NCI-H82 treated with DMSO at 0.1 percent for 48 hours (cell line): ENCODE measurements at regions not wholly inside any gene's neighbourhood (a gene's known extent, or its start where the extent isn't known, plus 50 kb on each side); places are given as distances from the start of the nearest gene placed in this dataset.
"Not testable (repeated sequence)": the region's sequence is repeated elsewhere in the genome, so short reads cannot be mapped to it uniquely, and the experiment has no call there.

Experiments
- DNase-seq: peaks from one replicate; lab custom pipeline; 2025; ENCODE audit not compliant: unreplicated experiment; lab: John Stamatoyannopoulos, UW

GRCh38 chr2:7420530-7420929 is 503.3 kb downstream of the RNF144A start:
- no peak for DNase-seq

GRCh38 chr2:7424481-7424880 is 507.3 kb downstream of the RNF144A start:
- DNase-seq = no peak

GRCh38 chr2:7427293-7428060 is 510.3 kb downstream of the RNF144A start:
- DNase-seq = peak; percentile 52

DNA sequence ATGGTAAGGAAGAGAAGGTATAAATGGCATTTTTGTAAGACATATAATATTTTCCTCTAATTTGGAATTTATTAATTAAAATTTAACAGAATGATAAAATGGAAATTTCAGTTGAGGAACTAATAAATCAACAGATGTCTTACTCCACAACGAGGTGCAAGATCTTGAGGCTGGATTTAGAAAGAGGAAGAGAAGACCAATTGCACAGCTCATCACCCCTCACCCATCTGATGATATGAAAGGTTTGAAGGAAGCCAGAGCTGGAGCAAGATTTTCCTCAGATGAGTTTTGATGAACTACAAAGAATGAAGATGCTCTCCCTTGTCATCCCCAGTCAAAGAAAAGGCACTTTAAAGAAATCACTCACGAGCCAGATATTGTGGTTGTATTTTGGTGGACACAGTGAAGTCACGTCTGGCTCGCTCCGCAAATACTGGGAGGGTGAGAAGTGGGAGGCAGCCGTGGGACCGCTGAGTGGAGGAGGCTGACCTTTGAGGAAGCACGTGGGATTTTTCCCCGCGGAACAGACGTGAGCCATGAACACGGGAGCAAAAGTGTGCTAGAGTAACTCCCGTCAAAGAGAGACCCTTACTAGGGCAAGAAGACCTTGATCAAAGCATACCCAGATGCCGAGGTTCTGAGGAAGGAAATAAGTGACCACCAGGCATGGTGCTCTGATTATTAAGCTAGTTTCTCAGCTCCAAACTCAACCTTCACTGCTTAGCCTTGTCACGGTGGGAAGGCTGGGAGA is 511.4 kb downstream of the RNF144A start:
- no peak for DNase-seq

DNA sequence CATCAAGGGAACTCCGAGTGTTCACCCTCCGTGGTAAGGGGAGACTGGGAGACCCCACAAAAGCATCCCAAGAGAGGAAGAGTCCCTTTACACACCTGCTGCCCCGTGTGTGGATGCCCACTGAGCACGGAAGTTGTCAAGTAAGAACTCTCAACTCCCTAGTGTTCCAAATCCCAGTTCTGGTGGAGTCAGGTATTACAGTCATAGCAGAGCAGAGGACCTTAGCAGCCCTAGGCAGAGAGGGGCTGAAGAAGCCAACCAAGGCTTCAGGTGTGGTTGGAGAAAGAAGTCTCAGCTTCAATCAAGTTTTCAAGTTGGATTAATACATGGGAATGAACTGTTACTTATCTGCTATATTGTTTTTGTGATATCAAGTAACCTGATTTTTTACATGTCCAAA is 512.5 kb downstream of the RNF144A start:
- DNase-seq = no peak

- DNase-seq = no peak
These were observed 513.2 kb downstream of the RNF144A start for GRCh38 chr2:7430421-7430868.

DNA sequence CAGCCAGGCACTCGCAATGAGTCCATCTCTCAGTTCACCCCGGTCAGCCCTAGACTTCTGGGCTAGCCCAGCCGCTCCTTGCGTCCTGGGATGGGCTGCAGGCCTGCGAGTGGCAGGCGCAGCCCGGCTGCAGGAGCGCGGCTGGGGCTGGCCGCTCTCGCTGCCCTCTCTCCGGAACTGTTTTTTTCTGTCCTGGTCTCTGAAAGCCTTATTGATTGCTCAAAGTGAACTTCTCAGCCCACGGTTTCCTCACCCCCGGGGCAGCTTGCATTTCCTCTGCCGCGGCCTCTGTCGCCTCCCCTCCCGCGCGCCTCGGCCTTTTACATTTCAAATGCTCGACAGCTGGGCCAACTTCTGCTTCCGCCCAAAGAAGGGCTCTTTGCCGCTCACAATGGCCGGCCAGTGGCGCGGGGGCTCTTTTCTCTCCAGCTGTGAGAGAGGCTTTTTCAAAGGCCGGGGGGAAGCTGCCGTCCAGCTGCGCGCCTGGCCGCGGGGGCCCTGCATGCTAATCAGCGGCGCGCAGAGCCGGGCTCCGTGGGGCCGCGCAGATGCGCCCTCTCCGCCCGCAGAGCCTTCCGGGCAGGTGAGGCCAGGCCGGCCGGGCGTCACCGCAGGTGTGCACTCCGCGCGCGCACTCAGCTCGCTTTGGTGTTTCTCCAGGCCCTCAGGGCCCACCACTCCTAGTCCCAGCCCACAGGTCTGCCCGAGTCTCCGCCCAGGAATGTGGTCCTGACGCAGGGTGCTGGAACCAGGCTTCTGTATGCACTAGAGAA is 513.8 kb downstream of the RNF144A start:
- DNase-seq = no peak

DNA sequence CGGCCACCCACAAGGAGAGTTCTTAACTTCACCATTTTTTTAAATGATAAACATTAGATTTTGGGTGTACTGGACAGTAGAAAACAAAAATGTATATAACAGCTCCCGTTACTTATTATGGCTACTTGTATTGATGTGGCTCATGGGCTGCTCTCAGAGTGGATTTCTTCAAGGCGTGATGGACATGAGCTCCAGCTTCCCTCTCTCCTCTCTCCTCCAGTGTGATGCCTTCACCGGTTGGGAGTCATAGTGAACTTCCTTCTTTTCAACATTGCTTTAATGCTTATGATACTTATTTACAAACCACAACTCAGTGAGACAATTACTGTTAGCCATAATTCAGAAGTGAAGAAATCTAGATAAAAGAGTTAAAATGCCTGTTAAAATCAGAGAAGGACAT is 515.2 kb downstream of the RNF144A start:
- no peak for DNase-seq

GRCh38 chr2:7436096-7436906 is 519.1 kb downstream of the RNF144A start:
- DNase-seq = no peak

DNA sequence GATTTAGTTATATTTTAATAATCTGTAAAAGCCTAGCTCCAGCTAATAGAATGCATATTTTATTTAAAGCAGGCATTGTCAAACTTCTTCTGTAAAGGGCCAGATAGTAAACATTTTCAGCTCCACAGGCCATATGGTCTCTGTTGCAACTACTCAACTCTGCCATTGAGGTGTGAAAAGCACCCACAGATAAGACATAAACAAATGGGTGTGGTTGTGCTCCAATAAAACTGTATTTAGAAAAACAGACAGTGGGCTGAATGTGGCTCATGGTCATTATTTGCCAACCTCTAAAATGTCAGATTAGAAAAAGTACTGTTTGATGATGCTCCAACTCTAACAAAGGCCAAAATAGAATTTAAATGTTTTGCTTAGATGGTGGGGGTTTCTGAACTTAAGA is 519.9 kb downstream of the RNF144A start:
- no peak for DNase-seq

GRCh38 chr2:7437716-7438632 is 520.8 kb downstream of the RNF144A start:
- no peak for DNase-seq

GRCh38 chr2:7438855-7439254 is 521.6 kb downstream of the RNF144A start:
- DNase-seq = no peak

DNA sequence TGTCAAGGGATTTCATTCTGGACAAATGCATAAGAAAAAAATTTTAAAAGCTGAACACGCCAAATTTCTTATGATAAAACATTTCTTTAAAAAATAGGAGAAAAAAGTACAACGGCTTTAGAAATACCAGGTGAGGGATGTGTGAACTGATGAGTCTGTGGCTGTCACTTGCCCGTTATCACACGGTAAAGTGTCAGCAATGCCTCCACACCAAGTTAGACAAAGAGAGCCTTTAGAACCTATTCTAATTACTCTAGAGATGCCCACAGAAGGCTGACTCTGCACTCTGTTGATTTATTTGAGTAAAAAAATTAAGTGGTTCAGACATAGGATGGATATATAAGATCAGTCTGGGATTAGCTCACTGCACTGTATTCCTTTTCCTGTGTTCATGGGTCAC is 523.8 kb downstream of the RNF144A start:
- DNase-seq = no peak

DNA sequence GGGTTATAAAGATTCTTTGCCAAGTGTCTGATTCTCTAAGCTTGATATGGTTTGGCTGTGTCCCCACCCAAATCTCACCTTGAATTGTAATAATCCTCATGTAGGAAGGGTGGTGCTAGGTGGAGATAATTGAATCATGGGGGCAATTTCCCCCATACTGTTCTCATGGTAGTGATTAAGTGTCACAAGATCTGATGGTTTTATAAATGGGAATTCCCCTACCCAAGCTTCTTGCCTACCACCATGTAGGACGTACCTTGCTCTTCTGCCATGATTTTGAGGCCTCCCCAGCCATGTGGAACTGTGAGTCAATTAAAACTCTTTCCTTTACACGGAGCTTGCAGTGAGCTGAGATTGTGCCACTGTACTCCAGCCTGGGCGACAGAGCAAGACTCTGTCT is 524.6 kb downstream of the RNF144A start:
- DNase-seq = not testable (repeated sequence)

GRCh38 chr2:7444626-7445025 is 527.4 kb downstream of the RNF144A start:
- no peak for DNase-seq

- DNase-seq = no peak
These were observed 531.5 kb downstream of the RNF144A start for GRCh38 chr2:7448578-7449264.

GRCh38 chr2:7449298-7449697 is 532.1 kb downstream of the RNF144A start:
- DNase-seq = no peak

GRCh38 chr2:7450188-7450832 is 533.1 kb downstream of the RNF144A start:
- DNase-seq = no peak

- DNase-seq = no peak
These were observed 533.6 kb downstream of the RNF144A start for GRCh38 chr2:7450833-7451190.
